Jurkat, Clone E6-1 (cell line): ENCODE measurements at regions not wholly inside any gene's neighbourhood (a gene's known extent, or its start where the extent isn't known, plus 50 kb on each side); places are given as distances from the start of the nearest gene placed in this dataset.
"Not testable (repeated sequence)": the region's sequence is repeated elsewhere in the genome, so short reads cannot be mapped to it uniquely, and the experiment has no call there.

ENCODE experiments used
- DNase-seq: peaks from one replicate; pipeline ENCODE4 v3.0.0-alpha.2; 2011; ENCODE audit warnings: low read depth, low spot score
- H3K4me3 ChIP-seq: 2 replicates; pipeline ENCODE4 v1.5.1; 2011; ENCODE audit warnings: mild to moderate bottlenecking, low read length, control low read depth, moderate library complexity

- H3K4me3 ChIP-seq, result no peak overlapping the region
- no peak for DNase-seq
Measured at GRCh38 chr5:57066924-57067596, 106.8 kb upstream of the GPBP1 start.

- DNase-seq, result no peak
- H3K4me3 ChIP-seq, result no peak overlapping the region
Measured at GRCh38 chr5:57067597-57067924, 106.3 kb upstream of the GPBP1 start.

DNA sequence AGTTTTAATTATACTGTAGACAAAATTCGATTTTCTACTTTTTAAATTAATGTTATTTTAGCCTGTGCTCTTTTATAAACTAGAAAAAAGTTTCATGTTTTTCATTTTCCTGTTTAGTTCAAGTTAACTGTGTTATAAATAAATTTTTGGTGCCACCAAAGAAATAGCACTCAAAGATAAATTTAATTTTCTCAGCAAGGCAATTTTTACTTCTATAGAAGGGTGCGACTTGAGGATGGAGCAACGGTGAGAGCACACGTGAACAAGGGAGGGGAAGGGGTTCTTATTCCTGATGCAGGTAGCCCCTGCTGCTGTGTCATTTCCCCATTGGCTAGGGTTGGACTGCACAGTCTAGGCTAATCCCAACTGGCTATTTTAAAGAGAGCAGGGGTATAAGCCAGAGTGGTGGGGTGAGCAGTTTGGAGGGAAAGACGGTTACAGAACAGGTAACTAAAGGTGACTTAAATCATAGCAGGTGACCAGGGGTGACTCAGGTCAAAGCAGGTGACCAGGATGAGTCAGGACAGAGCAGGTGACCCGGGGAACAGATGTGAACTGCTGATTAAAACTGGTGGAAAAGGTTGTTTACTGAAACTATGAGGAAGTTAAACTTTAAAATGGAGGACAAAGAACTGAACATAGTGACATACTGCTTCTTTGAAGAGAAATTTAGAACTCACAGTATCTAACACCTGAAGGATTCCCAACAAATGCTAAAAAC is 104.6 kb upstream of the GPBP1 start:
- no peak overlapping the region for H3K4me3 ChIP-seq
- no peak for DNase-seq

DNA sequence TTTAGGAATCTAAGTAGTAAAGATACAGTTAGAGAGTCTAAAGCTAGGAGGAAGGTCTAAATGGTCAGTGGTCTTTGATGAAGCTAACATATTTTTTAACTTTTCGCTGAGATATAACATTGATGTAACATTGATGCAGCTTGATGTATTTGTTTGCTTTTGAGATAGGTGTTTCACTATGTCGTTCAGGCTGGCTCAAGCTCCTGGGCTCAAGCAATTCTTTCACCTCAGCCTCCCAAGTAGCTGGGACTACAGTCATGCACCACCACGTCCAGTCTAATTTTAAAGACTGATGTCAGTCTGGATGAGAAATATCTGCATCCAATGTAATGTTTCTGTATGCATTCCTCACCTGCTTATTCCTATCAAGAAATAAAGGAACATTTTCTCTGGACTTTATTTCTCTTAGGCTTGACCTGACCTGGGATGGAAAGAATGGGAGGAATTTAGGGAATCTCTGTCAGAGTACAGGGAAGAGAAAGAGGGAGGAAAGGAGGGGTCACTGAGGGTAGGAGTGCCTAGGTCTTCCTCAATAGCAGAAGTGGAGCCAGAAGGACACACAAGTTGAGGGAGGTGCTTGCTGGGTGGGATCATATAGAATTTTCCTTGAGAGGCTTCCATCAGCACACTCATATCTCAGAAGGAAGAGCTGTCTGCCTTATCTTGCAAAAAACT is 101.5 kb upstream of the GPBP1 start:
- H3K4me3 ChIP-seq, result no peak overlapping the region
- no peak for DNase-seq

DNA sequence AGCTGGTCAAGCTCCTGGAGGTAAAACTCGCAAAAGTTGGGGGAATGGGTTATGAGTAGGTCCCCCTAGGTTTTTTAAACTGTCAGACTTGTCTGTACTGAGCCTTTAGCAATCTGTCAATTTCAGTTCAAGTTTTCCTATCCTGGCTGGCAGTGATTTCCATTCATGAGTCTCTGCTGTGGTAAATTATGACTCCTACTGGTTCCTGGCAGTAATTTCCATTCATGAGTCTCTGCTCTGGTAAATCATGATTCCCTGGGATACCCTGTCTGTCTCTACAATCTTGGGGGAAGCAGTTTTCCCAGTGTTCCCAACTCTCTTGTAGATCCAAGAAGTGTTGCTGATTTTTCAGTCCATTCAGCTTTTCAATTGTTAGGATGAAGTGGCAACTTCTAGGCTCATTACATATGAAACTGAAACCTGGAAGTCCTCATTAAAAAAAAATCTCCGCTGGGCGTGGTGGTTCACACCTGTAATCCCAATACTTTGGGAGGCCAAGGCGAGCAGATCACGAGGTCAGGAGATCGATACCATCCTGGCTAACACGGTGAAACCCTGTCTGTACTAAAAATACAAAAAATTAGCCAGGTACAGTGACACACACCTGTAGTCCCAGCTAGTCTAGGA is 91.3 kb upstream of the GPBP1 start:
- no peak for DNase-seq
- H3K4me3 ChIP-seq, result no peak overlapping the region

GRCh38 chr5:57085306-57086081 is 88.4 kb upstream of the GPBP1 start:
- H3K4me3 ChIP-seq, result no peak overlapping the region
- DNase-seq, result no peak

DNA sequence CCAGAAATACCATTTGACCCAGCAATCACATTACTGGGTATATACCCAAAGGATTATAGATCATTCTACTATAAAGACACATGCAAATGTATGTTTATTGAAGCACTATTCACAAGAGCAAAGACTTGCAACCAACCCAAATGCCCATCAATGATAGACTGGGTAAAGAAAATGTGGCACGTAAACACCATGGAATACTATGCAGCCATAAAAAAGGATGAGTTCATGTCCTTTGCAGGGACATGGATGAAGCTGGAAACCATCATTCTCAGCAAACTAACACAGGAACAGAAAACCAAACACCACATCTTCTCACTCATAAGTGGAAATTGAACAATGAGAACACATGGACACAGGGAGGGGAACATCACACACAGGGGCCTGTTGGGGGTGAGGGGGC is 85.9 kb upstream of the GPBP1 start:
- H3K4me3 ChIP-seq, DNase-seq: not testable (repeated sequence)

GRCh38 chr5:57094753-57095683 is 78.8 kb upstream of the GPBP1 start:
- no peak overlapping the region for H3K4me3 ChIP-seq
- no peak for DNase-seq

GRCh38 chr5:57097526-57097925 is 76.3 kb upstream of the GPBP1 start:
- no peak for DNase-seq

DNA sequence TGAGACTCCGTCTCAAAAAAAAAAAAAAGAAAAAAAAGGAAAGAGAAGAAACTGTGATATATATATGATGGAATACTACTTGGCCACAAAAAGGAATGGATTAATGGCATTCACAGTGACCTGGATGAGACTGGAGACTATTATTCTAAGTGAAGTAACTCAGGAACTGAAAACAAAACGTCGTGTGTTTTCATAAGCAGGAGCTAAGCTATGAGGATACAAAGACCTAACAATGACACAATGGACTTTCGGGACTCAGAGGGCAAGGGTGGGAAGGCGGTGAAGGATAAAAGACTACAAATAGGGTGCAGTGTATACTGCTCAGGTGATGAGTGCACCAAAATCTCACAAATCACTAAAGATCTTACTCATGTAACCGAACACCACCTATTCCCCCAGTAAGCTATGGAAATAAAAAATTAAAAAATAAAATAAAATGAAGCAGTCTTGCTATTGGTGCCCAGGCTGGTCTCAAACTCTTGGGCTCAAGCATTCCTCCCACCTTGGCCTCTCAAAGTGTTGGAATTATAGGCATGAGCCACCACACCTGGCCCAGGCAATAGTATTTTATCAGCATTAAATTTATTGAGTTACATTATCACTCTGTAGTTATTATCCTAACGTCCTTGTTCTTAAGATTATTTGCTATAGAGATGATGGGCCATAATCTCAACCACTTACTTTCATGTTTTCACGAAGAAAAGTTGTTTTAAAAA is 71.5 kb upstream of the GPBP1 start:
- H3K4me3 ChIP-seq, result no peak overlapping the region
- DNase-seq, result no peak

More at GRCh38 chr5:57097526-57097925, 76.3 kb upstream of the GPBP1 start:
- no peak overlapping the region for H3K4me3 ChIP-seq

DNA sequence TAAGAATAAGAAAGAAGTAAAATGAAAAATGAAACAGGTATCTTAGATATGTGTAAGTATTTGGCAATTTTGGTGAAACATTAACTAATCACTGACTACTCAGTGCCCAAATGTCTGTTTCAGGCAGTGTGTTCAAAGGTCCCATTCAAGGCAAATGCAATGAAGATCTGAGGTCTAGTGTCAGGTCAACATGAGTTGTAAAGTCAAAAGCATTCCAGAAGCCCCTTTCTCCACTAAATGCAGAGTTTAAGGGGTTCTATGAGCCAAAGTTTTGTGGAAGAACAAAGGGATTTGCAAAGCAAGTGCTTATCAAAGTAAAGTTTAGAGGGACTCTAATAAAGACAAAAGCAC is 71.0 kb upstream of the GPBP1 start:
- no peak for DNase-seq
- H3K4me3 ChIP-seq, result no peak overlapping the region

DNA sequence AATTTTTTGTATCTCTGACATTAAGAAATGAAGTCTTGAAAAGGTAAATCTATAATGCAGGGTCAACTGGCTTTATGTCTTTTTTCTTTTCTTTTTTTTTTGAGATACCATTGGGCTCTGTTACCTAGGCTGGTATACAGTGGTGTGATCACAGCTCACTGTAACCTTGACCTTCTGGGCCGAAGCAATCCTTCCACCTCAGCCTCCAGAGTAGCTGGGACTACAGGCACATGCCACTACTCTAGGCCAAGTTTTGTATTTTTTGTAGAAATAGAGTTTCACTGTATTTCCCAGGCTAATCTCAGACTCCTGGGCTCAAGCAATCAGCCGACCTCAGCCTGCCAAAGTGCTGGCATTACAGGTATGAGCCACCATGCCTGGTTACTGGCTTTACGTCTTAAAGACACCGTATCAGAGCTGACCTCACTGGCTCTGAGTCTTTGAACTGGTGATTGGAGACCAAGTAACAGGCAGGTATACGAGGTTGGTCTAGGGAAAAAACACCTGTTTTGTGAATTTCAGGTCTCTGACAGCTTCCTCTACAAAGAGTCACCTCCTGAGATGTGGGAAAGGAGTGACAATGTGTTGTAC is 70.4 kb upstream of the GPBP1 start:
- DNase-seq, result no peak
- no peak overlapping the region for H3K4me3 ChIP-seq

GRCh38 chr5:57106661-57107060 is 67.2 kb upstream of the GPBP1 start:
- no peak for DNase-seq
- H3K4me3 ChIP-seq, result no peak overlapping the region

GRCh38 chr5:57111993-57112392 is 61.9 kb upstream of the GPBP1 start:
- no peak for DNase-seq
- H3K4me3 ChIP-seq, result no peak overlapping the region

- no peak for DNase-seq
- no peak overlapping the region for H3K4me3 ChIP-seq
Measured at GRCh38 chr5:57113481-57113880, 60.4 kb upstream of the GPBP1 start.

GRCh38 chr5:57117596-57117995 is 56.3 kb upstream of the GPBP1 start:
- peak; percentile 54 for DNase-seq
- H3K4me3 ChIP-seq, result no peak overlapping the region

- no peak for DNase-seq
- no peak overlapping the region for H3K4me3 ChIP-seq
Measured at GRCh38 chr5:57119031-57119430, 54.8 kb upstream of the GPBP1 start.

GRCh38 chr5:57124014-57124413 is 49.8 kb upstream of the GPBP1 start:
- no peak overlapping the region for H3K4me3 ChIP-seq
- DNase-seq, result no peak
